ENCODE measurements at regions not wholly inside any gene's neighbourhood (a gene's known extent, or its start where the extent isn't known, plus 50 kb on each side); places are given as distances from the start of the nearest gene placed in this dataset.
"Not testable (repeated sequence)": the region's sequence is repeated elsewhere in the genome, so short reads cannot be mapped to it uniquely, and the experiment has no call there.

DNA sequence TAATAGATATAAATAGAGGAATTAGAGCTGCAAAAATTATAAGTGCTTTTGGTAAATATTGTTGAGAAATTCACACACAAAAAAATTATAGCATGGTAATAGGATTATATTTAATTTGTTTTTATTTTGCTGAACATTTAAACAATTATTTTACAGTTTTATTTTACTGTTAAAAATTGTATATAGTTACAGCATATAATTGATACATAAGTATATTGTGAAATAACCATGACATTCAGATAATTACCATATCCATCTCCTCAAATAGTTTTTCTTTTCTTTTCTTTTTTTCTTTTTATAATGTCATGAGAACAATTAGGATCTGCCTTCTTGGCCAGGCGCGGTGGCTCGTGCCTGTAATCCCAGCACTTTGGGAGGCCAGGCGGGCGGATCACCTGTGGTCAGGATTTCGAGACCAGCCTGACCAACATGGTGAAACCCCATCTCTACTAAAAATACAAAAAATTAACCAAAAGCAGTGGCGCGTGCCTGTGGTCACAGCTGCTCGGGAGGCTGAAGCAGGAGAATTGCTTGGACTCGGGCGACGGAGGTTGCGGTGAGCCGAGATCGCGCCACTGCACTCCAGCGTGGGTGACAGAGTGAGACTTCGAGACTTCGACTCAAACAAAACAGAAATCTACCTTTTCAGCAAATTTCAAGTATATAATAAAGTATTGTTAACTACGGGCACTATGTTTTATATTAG is 654.2 kb downstream of the TENT5A start:
- Histone ChIP-seq H3F3A (replicated peaks; ENCODE audit: insufficient read depth) (no peaks in the 10 kb centered on the region), H2AFZ (ENCODE audit: low read depth) (no peak overlapping the region), H3K27me3 (ENCODE audit: insufficient read depth) (no peaks in the 10 kb centered on the region), H3K4me2 (no peak overlapping the region), H3K36me3 (replicated peaks in 1 of 2; ENCODE audit: control insufficient read depth in 1 of 2, insufficient read depth in 2 of 2, low read length in 1 of 2) (no peaks in the 10 kb centered on the region), H3K4me3 (ENCODE audit: low read depth in 2 of 2, low read length in 1 of 2) (no peak overlapping the region), H3K9me3 (peaks cover 10% of the 10 kb centered on the region; the same call in 1 of the 2 replicates), H3K79me2 (ENCODE audit: insufficient read depth) (no peaks in the 10 kb centered on the region), H3K4me1 (ENCODE audit: control insufficient read depth in 1 of 2, insufficient read depth in 2 of 2, low read depth in 1 of 2, low read length in 1 of 2) (no peaks in the 10 kb centered on the region), H4K20me1 (ENCODE audit: insufficient read depth) (no peaks in the 10 kb centered on the region), H3K27ac (ENCODE audit: low read depth in 2 of 2, low read length in 1 of 2) (no peak overlapping the region), H3K9me2 (no peaks in the 10 kb centered on the region), H3K9ac (no peak overlapping the region)
- ChIA-PET CTCF (interaction anchor here (1.5 kb wide), 1 partner anchor 23 kb away, joined by 4 read pairs; no protein-coding TSS in a partner anchor), POLR2A (no interaction called here)
- DNase-seq, result no peak
- TF ChIP-seq GABPA (IDR thresholded peaks at IDR 0.05; ENCODE audit: low read depth), result no peak
- TF ChIP-seq, protein P1, sequence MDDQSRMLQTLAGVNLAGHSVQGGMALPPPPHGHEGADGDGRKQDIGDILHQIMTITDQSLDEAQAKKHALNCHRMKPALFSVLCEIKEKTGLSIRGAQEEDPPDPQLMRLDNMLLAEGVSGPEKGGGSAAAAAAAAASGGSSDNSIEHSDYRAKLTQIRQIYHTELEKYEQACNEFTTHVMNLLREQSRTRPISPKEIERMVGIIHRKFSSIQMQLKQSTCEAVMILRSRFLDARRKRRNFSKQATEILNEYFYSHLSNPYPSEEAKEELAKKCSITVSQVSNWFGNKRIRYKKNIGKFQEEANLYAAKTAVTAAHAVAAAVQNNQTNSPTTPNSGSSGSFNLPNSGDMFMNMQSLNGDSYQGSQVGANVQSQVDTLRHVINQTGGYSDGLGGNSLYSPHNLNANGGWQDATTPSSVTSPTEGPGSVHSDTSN (IDR thresholded peaks at IDR 0.05), result no peak
- no peak for TF ChIP-seq EZH2phosphoT487 (IDR thresholded peaks at IDR 0.05; ENCODE audit: borderline replicate concordance, low read depth)
- TF ChIP-seq RAD21 (IDR thresholded peaks at IDR 0.05; ENCODE audit: low read length), result no peak
- TF ChIP-seq, protein P2, sequence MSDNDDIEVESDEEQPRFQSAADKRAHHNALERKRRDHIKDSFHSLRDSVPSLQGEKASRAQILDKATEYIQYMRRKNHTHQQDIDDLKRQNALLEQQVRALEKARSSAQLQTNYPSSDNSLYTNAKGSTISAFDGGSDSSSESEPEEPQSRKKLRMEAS (IDR thresholded peaks at IDR 0.05; ENCODE audit: low read depth), result no peak
- WGBS (ENCODE audit: low lambda C conversion rate), result 84% methylated on average over 20 of the region's 20 CpGs

DNA sequence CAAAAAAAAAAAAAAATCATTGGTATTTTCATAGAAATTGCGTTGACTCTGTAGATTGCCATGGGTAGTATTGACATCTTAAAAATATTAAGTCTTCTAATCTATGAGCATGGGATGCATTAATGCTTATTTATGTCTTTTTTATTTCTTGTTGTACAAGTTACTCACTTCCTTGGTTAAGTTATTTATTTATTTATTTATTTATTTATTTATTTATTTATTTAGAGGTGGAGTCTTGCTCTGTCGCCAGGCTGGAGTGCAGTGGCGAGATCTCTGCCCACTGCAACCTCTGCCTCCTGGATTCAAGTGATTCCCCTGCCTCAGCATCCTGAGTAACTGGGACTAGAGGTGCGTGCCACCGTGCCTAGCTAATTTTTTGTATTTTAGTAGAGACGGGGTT is 656.0 kb downstream of the TENT5A start:
- H3K27me3 ChIP-seq (ENCODE audit: insufficient read depth); H3K27ac ChIP-seq (ENCODE audit: low read depth in 2 of 2, low read length in 1 of 2); DNase-seq; H4K20me1 ChIP-seq (ENCODE audit: insufficient read depth); H3K36me3 ChIP-seq (replicated peaks in 1 of 2; ENCODE audit: control insufficient read depth in 1 of 2, insufficient read depth in 2 of 2, low read length in 1 of 2); H3F3A ChIP-seq (replicated peaks; ENCODE audit: insufficient read depth); POLR2A ChIA-PET; H3K9ac ChIP-seq; H3K4me3 ChIP-seq (ENCODE audit: low read depth in 2 of 2, low read length in 1 of 2); H3K9me2 ChIP-seq; H2AFZ ChIP-seq (ENCODE audit: low read depth); H3K79me2 ChIP-seq (ENCODE audit: insufficient read depth); H3K4me1 ChIP-seq (ENCODE audit: control insufficient read depth in 1 of 2, insufficient read depth in 2 of 2, low read depth in 1 of 2, low read length in 1 of 2); H3K4me2 ChIP-seq: not testable (repeated sequence)
- WGBS (ENCODE audit: low lambda C conversion rate), result 66% methylated on average over 6 of the region's 6 CpGs
- CTCF ChIA-PET, result interaction anchor here (1.5 kb wide), 1 partner anchor 21 kb away, joined by 4 read pairs; no protein-coding TSS in a partner anchor
- peaks cover 10% of the 10 kb centered on the region; the same call in 1 of the 2 replicates for H3K9me3 ChIP-seq

DNA sequence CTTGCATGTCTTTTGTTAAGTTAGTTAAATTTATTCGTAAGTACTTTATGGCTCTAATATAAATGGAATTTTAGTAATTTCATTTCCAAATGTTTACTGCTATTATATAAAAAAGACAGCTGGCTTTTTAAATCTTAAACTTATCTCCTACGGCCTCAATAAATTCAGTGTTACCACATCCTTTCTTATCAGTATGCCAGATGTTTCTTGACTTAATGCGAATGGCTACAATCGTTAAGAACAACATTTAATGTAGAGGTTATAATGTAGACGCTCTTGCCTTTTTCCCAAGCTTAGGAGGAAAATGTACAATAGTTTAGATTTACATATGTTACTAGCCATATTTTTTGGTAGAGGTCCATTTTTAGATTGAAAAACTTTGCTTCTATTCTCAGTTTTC is 659.4 kb downstream of the TENT5A start:
- ChIA-PET CTCF (interaction anchor here (1.6 kb wide), 1 partner anchor 17 kb away, joined by 5 read pairs; no protein-coding TSS in a partner anchor), POLR2A (no interaction called here)
- no peaks in the 10 kb centered on the region for H3K79me2 ChIP-seq (ENCODE audit: insufficient read depth)
- H2AFZ ChIP-seq (ENCODE audit: low read depth), result no peak overlapping the region
- no peak overlapping the region for H3K27ac ChIP-seq (ENCODE audit: low read depth in 2 of 2, low read length in 1 of 2)
- 82% methylated on average over 5 of the region's 5 CpGs for WGBS (ENCODE audit: low lambda C conversion rate)
- H3F3A ChIP-seq (replicated peaks; ENCODE audit: insufficient read depth), result no peaks in the 10 kb centered on the region
- no peaks in the 10 kb centered on the region for H4K20me1 ChIP-seq (ENCODE audit: insufficient read depth)
- H3K27me3 ChIP-seq (ENCODE audit: insufficient read depth), result no peaks in the 10 kb centered on the region
- no peak for DNase-seq
- no peaks in the 10 kb centered on the region for H3K4me1 ChIP-seq (ENCODE audit: control insufficient read depth in 1 of 2, insufficient read depth in 2 of 2, low read depth in 1 of 2, low read length in 1 of 2)
- no peaks in the 10 kb centered on the region for H3K9me2 ChIP-seq
- no peak overlapping the region for H3K9ac ChIP-seq
- H3K9me3 ChIP-seq, result no peaks in the 10 kb centered on the region
- H3K4me3 ChIP-seq (ENCODE audit: low read depth in 2 of 2, low read length in 1 of 2), result no peak overlapping the region
- no peak overlapping the region for H3K4me2 ChIP-seq
- H3K36me3 ChIP-seq (replicated peaks in 1 of 2; ENCODE audit: control insufficient read depth in 1 of 2, insufficient read depth in 2 of 2, low read length in 1 of 2), result no peaks in the 10 kb centered on the region
- TF ChIP-seq, protein P3, sequence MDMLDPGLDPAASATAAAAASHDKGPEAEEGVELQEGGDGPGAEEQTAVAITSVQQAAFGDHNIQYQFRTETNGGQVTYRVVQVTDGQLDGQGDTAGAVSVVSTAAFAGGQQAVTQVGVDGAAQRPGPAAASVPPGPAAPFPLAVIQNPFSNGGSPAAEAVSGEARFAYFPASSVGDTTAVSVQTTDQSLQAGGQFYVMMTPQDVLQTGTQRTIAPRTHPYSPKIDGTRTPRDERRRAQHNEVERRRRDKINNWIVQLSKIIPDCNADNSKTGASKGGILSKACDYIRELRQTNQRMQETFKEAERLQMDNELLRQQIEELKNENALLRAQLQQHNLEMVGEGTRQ (IDR thresholded peaks at IDR 0.05; ENCODE audit: borderline replicate concordance, low read depth, low read length), result no peak
- TF ChIP-seq, protein P2 (IDR thresholded peaks at IDR 0.05; ENCODE audit: low read depth), result no peak
- TF ChIP-seq, protein P4, sequence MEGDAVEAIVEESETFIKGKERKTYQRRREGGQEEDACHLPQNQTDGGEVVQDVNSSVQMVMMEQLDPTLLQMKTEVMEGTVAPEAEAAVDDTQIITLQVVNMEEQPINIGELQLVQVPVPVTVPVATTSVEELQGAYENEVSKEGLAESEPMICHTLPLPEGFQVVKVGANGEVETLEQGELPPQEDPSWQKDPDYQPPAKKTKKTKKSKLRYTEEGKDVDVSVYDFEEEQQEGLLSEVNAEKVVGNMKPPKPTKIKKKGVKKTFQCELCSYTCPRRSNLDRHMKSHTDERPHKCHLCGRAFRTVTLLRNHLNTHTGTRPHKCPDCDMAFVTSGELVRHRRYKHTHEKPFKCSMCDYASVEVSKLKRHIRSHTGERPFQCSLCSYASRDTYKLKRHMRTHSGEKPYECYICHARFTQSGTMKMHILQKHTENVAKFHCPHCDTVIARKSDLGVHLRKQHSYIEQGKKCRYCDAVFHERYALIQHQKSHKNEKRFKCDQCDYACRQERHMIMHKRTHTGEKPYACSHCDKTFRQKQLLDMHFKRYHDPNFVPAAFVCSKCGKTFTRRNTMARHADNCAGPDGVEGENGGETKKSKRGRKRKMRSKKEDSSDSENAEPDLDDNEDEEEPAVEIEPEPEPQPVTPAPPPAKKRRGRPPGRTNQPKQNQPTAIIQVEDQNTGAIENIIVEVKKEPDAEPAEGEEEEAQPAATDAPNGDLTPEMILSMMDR (IDR thresholded peaks at IDR 0.05), result no peak
- TF ChIP-seq, protein P1 (IDR thresholded peaks at IDR 0.05), result no peak
- no peak for TF ChIP-seq SIN3A (IDR thresholded peaks at IDR 0.05; ENCODE audit: borderline replicate concordance, low read depth, low read length)
- no peak for TF ChIP-seq NFIC (IDR thresholded peaks at IDR 0.05; ENCODE audit: borderline replicate concordance)
- no peak for TF ChIP-seq TEAD4 (IDR thresholded peaks at IDR 0.05; ENCODE audit: borderline replicate concordance, insufficient read depth)
- no peak for TF ChIP-seq MEF2A (IDR thresholded peaks at IDR 0.05; ENCODE audit: borderline replicate concordance, low read depth)
- TF ChIP-seq GATA2 (CRISPR knock-in tag; IDR thresholded peaks at IDR 0.05), result no peak
- TF ChIP-seq RXRA (IDR thresholded peaks at IDR 0.05; ENCODE audit: borderline replicate concordance, low read depth), result no peak
- no peak for TF ChIP-seq FOSL2 (IDR thresholded peaks at IDR 0.05; ENCODE audit: borderline replicate concordance, low read depth)
- no peak for TF ChIP-seq FOXM1 (IDR thresholded peaks at IDR 0.05; ENCODE audit: low read depth)
- no peak for TF ChIP-seq JUND (IDR thresholded peaks at IDR 0.05)
